Neural cell (in vitro differentiated cells): ENCODE measurements at regions not wholly inside any gene's neighbourhood (a gene's known extent, or its start where the extent isn't known, plus 50 kb on each side); places are given as distances from the start of the nearest gene placed in this dataset.
"Not testable (repeated sequence)": the region's sequence is repeated elsewhere in the genome, so short reads cannot be mapped to it uniquely, and the experiment has no call there.

Source experiments
- H2AFZ ChIP-seq: fragments of 200-600, 300-800 bp; sonication (generic), shearing (Covaris generic); 2 replicates; pipeline ENCODE4 v1.6.0; 2014; ENCODE audit warnings: low read depth, mild to moderate bottlenecking, antibody characterized with exemption, low read length, moderate library complexity
- H3F3A ChIP-seq: fragments of 200-600 bp; shearing (Covaris generic); 2 replicates; pipeline ENCODE4 v1.6.1; 2016; ENCODE audit warnings: mild to moderate bottlenecking, moderate library complexity, mixed read lengths, antibody characterized with exemption, low read length; ENCODE audit not compliant: insufficient read depth, poor library complexity, severe bottlenecking
- H3K27ac ChIP-seq: fragments of 200-600, 300-800 bp; sonication (generic), shearing (Covaris generic); 2 replicates; pipeline ENCODE4 v1.5.1; 2014; ENCODE audit warnings: mild to moderate bottlenecking, low read length, moderate library complexity
- H3K27me3 ChIP-seq: fragments of 300-800, 200-600 bp; sonication (generic), shearing (Covaris generic); 2 replicates; pipeline ENCODE4 v1.6.0; 2014; ENCODE audit warnings: mild to moderate bottlenecking, low read depth, low read length, moderate library complexity; ENCODE audit not compliant: insufficient read depth
- H3K36me3 ChIP-seq: fragments of 300-800, 200-600 bp; sonication (generic), shearing (Covaris generic); 2 replicates; pipeline ENCODE4 v1.5.1; 2014; ENCODE audit warnings: mild to moderate bottlenecking, antibody characterized with exemption, low read length, moderate library complexity; ENCODE audit not compliant: insufficient read depth
- H3K4me2 ChIP-seq: fragments of 300-800, 200-600 bp; sonication (generic), shearing (Covaris generic); 2 replicates; pipeline ENCODE4 v1.6.0; 2014; ENCODE audit warnings: mild to moderate bottlenecking, low read length
- H3K4me3 ChIP-seq: fragments of 300-800, 200-600 bp; sonication (generic), shearing (Covaris generic); 2 replicates; pipeline ENCODE4 v1.5.1; 2014; ENCODE audit warnings: mild to moderate bottlenecking, low read length, moderate library complexity
- H3K79me2 ChIP-seq: fragments of 200-600 bp; shearing (Covaris generic); replicated peaks from 2 replicates; pipeline ENCODE4 v1.6.0; 2014; ENCODE audit warnings: mild to moderate bottlenecking, low read length, moderate library complexity; ENCODE audit not compliant: insufficient read depth
- H3K9ac ChIP-seq: fragments of 300-800, 200-600 bp; sonication (generic), shearing (Covaris generic); 2 replicates; pipeline ENCODE4 v1.6.1; 2016; ENCODE audit warnings: mild to moderate bottlenecking, low read length, mixed read lengths
- H3K9me2 ChIP-seq: fragments of 200-600 bp; shearing (Covaris generic); 2 replicates; pipeline ENCODE4 v1.6.1; 2016; ENCODE audit warnings: mild to moderate bottlenecking, low read length, mixed read lengths; ENCODE audit not compliant: insufficient read depth
- H3K9me3 ChIP-seq: fragments of 200-600, 300-800 bp; sonication (generic), shearing (Covaris generic); 2 replicates; pipeline ENCODE4 v1.6.1; 2016; ENCODE audit warnings: mild to moderate bottlenecking, mixed run types, low read length, moderate library complexity, mixed read lengths
- H4K20me1 ChIP-seq: fragments of 200-600 bp; shearing (Covaris generic); 2 replicates; pipeline ENCODE4 v1.6.1; 2016; ENCODE audit warnings: mild to moderate bottlenecking, mixed run types; ENCODE audit not compliant: insufficient read depth
- EZH2 ChIP-seq: fragments of 200-600, 300-800 bp; shearing (Covaris generic), sonication (generic); IDR thresholded peaks from 2 replicates; pipeline ENCODE4 v1.6.1; 2014; ENCODE audit warnings: antibody characterized with exemption, low read length, borderline replicate concordance, mild to moderate bottlenecking; ENCODE audit not compliant: insufficient read depth, poor library complexity, severe bottlenecking
- POLR2AphosphoS5 ChIP-seq: IDR thresholded peaks from 2 replicates; pipeline ENCODE4 v1.6.1; 2012
- RAD21 ChIP-seq: fragments of 450-650 bp; conservative IDR thresholded peaks from 2 replicates; pipeline ENCODE4 v1.6.1; 2014; ENCODE audit warnings: antibody characterized with exemption, mild to moderate bottlenecking, moderate library complexity
- REST ChIP-seq: IDR thresholded peaks from 2 replicates; pipeline ENCODE4 v1.6.1; 2012; ENCODE audit warnings: borderline replicate concordance
- SMC3 ChIP-seq: fragments of 450-650 bp; conservative IDR thresholded peaks from 2 replicates; pipeline ENCODE4 v1.6.1; 2014; ENCODE audit warnings: antibody characterized with exemption, mild to moderate bottlenecking, moderate library complexity; ENCODE audit not compliant: poor library complexity
- TF ChIP-seq, protein P1 (sequence below): fragments of 450-650 bp; IDR thresholded peaks from 2 replicates; pipeline ENCODE4 v1.5.1; 2014; ENCODE audit warnings: antibody characterized with exemption, mild to moderate bottlenecking, moderate library complexity; ENCODE audit not compliant: poor library complexity, severe bottlenecking

DNA sequence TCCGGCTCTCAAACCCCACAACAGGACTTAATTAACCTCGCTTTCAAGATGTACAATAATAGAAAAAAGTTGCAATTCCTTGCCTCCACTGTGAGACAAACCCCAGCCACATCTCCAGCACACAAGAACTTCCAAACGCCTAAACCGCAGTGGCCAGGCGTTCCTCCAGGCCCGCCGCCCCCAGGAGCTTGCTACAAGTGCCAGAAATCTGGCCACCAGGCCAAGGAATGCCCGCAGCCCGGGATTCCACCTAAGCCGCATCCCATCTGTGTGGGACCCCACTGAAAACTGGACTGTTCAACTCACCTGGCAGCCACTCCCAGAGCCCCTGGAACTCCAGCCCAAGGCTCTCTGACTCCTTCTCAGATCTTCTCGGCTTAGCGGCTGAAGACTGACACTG lies 262.5 kb downstream of the SMARCA2 start:
- not testable (repeated sequence) for H3K9me2 ChIP-seq, H3K9ac ChIP-seq, H3K27me3 ChIP-seq, H3K9me3 ChIP-seq, H3F3A ChIP-seq, H3K4me2 ChIP-seq, H3K79me2 ChIP-seq, H3K27ac ChIP-seq, H3K4me3 ChIP-seq, H2AFZ ChIP-seq, H3K36me3 ChIP-seq, H4K20me1 ChIP-seq

DNA sequence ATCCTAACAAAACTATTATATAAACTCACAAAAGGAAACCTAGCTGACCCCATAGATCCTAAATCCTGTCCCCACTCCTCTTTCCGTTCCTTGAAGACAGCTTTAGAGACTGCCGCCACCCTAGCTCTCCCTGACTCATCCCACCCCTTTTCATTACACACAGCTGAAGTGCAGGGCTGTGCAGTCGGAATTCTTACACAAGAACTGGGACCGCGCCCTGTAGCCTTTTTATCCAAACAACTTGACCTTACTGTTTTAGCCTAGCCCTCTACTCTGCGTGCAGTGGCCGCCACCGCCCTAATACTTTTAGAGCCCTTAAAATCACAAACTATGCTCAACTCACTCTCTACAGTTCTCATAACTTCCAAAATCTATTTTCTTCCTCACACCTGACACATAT lies 264.0 kb downstream of the SMARCA2 start:
- H4K20me1 ChIP-seq, H3K27ac ChIP-seq, H3K9me3 ChIP-seq, H2AFZ ChIP-seq, H3K79me2 ChIP-seq, H3K9me2 ChIP-seq, H3K4me2 ChIP-seq, H3K9ac ChIP-seq, H3K27me3 ChIP-seq, H3F3A ChIP-seq, H3K36me3 ChIP-seq, H3K4me3 ChIP-seq: not testable (repeated sequence)

GRCh38 chr9:2281031-2281802 lies 266.1 kb downstream of the SMARCA2 start:
- no peaks in the 10 kb centered on the region for H4K20me1 ChIP-seq
- H3K9ac ChIP-seq: no peak overlapping the region
- no peak overlapping the region for H3K4me2 ChIP-seq
- H3K4me3 ChIP-seq: no peak overlapping the region
- TF ChIP-seq EZH2 (no peak), REST (no peak)
- TF ChIP-seq, protein P1, sequence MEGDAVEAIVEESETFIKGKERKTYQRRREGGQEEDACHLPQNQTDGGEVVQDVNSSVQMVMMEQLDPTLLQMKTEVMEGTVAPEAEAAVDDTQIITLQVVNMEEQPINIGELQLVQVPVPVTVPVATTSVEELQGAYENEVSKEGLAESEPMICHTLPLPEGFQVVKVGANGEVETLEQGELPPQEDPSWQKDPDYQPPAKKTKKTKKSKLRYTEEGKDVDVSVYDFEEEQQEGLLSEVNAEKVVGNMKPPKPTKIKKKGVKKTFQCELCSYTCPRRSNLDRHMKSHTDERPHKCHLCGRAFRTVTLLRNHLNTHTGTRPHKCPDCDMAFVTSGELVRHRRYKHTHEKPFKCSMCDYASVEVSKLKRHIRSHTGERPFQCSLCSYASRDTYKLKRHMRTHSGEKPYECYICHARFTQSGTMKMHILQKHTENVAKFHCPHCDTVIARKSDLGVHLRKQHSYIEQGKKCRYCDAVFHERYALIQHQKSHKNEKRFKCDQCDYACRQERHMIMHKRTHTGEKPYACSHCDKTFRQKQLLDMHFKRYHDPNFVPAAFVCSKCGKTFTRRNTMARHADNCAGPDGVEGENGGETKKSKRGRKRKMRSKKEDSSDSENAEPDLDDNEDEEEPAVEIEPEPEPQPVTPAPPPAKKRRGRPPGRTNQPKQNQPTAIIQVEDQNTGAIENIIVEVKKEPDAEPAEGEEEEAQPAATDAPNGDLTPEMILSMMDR: no peak
- no peaks in the 10 kb centered on the region for H3K9me2 ChIP-seq
- H3K27me3 ChIP-seq: no peaks in the 10 kb centered on the region
- H3F3A ChIP-seq: no peaks in the 10 kb centered on the region
- H3K27ac ChIP-seq: no peak overlapping the region
- H3K79me2 ChIP-seq: no peaks in the 10 kb centered on the region
- H2AFZ ChIP-seq: no peak overlapping the region
- no peaks in the 10 kb centered on the region for H3K9me3 ChIP-seq
- no peaks in the 10 kb centered on the region for H3K36me3 ChIP-seq

DNA sequence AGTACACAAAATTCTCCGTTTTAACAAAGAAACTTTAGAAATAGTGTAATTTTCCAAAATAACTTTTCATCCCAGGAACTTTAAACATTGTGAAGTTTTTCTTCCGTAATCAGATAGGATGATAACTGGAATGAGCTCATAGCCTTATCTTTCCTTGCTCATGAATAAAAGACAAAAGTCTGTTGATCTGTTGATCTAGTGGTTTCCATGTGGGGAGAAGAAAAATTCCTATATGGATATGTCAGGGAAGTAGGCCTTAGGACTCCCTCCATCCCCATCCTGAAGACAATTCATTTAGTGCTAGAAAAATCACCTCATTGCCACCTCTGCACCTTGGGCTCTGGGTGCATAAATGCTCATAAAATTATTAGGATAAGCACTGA lies 266.6 kb downstream of the SMARCA2 start:
- Histone ChIP-seq H4K20me1 (no peaks in the 10 kb centered on the region), H2AFZ (no peak overlapping the region), H3K4me2 (no peak overlapping the region), H3K36me3 (no peaks in the 10 kb centered on the region), H3K27me3 (no peaks in the 10 kb centered on the region), H3K9me3 (no peaks in the 10 kb centered on the region), H3K9me2 (no peaks in the 10 kb centered on the region), H3K9ac (no peak overlapping the region), H3K27ac (no peak overlapping the region), H3F3A (no peaks in the 10 kb centered on the region), H3K4me3 (no peak overlapping the region), H3K79me2 (no peaks in the 10 kb centered on the region)
- no peak for TF ChIP-seq POLR2AphosphoS5
- no peak for TF ChIP-seq EZH2
- TF ChIP-seq, protein P1: no peak
- no peak for TF ChIP-seq REST
- TF ChIP-seq SMC3: no peak
- TF ChIP-seq RAD21: no peak
